ENCODE measurements at regions not wholly inside any gene's neighbourhood (a gene's known extent, or its start where the extent isn't known, plus 50 kb on each side); places are given as distances from the start of the nearest gene placed in this dataset.
"Not testable (repeated sequence)": the region's sequence is repeated elsewhere in the genome, so short reads cannot be mapped to it uniquely, and the experiment has no call there.

DNA sequence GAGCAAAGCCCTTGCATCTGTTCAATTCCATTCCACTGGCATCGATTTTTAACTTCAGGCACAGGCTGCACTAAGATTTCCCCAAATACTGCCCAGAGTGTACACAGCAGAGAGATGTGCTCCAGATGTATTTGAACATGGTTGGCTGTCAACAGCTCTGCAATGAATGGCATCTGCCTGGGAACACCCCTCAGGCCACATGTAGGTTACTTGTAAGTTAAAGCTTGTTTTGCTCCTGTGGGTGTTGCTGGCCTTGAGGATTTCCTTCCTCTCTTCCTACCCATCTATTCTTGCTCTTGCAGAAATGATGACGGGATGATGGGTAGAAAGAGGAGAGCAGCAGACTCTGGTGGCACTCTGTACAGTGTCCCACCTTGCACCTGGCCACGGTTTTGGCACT is 69.3 kb upstream of the HELT start:
- no peak for DNase-seq (ENCODE audit: low read depth in 3 of 3)

DNA sequence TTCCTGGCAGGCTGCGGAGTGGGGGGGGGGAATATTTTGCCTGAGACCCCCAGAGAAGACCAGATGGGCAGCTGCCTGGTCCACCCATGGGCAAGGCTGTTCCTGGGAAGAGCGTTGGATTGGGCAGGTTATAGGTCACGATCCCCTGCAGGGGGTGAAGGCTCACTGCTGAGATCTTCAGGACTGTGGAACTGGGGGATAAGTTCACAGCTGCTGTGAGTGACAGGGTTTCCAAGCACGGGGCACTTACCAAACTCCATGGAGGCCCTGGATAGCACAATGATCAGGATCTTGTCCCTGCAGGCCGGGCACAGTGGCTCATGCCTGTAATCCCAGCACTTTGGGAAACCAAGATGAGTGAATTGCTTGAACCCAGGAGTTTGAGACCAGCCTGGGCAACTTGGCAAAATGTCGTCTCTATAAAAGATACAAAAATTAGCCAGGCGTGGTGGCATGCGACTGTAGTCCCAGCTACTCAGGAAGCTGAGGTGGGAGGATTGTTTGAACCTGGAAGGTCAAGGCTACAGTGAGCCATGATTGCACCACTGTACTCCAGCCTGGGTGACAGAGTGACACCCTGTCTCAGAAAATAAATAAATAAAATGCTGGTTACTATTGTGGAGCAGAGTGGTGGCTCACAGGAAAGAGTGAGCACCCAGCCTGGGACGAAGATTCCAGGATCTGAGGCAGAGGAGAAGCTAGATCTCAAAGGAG is 68.0 kb upstream of the HELT start:
- no peak for DNase-seq (ENCODE audit: low read depth in 3 of 3)

- DNase-seq (ENCODE audit: low read depth in 3 of 3) = no peak
Measured at GRCh38 chr4:184950926-184951325, 67.4 kb upstream of the HELT start.

DNA sequence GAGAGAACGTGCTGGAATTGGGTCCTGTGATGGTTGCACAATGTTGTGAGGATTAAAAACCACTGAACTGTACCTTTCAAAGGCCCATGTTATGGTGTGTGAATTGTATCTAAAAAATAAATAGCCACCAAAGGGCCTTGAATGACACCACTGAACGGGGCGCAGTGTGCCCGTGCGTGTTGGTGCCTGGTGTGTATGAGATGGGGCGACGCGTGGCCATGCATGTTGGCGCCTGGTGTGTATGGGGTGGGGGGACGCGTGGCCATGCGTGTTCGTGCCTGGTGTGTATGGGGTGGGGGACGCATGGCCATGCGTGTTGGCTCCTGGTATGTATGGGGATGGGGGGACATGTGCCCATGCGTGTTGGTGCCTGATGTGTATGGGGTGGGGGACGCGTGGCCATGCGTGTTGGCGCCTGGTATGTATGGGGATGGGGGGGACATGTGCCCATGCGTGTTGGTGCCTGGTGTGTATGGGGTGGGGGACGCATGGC is 66.6 kb upstream of the HELT start:
- no peak for DNase-seq (ENCODE audit: low read depth in 3 of 3)

GRCh38 chr4:184952522-184952921 is 65.8 kb upstream of the HELT start:
- DNase-seq (ENCODE audit: low read depth in 3 of 3) = no peak

GRCh38 chr4:184953421-184953945 is 64.8 kb upstream of the HELT start:
- DNase-seq (ENCODE audit: low read depth in 3 of 3) = no peak

DNA sequence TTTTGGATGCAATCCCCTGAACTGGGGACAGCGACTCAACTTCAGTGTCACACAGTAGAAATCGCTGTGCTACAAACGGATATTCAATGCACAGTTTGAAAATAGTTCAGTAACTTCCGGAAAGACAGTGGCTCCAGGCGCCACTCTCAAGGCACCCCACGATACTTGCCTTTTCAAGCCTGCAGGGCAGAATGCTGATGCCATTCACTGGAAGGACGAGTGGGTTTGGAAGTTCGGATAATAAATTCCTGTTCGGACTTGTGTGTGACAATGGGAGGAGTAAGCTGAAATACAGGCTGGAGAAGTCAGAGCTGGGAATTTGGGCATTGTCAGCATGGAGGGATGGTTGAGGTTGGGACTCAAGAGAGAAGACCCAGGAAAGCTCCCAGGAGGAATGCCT is 64.3 kb upstream of the HELT start:
- no peak for DNase-seq (ENCODE audit: low read depth in 3 of 3)

DNA sequence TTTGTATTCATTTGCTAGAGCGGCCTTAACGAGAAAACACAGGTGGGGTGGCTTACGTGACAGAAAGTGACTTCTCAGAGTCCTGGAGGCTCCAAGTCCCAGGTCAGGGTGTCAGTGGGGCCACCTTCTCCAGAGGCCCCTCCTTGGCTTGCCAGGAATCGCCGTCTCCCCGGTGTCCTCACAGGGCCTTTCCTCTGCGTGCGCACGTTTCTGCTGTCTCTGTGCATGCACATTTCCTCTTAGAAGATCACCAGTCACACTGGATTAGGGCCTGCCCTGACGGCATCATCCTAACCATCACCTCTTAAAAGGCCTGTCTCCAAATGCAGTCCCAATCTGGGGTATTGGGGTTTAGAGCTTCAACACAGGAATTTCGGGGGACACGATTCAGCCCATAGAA is 63.8 kb upstream of the HELT start:
- DNase-seq (ENCODE audit: low read depth in 3 of 3) = no peak

DNA sequence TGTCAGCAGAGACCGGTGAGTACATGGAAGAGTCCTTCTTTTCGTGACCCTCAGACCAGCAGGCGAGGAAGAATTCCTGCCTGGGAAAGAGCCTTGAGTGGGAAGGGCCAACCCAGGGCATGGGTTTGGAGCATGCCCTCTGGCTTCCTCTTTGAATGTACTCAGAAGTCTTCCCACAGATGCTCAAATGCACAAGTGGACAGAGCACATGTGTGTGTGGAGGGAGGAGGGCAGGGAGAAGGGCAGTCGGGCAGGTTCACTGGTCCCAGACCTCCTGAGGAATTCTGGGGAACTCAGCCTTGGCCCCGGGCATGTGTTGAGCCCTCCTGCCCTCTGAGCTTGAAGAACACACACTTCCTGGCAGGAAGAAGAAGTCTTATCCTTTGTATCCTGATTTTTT is 63.2 kb upstream of the HELT start:
- no peak for DNase-seq (ENCODE audit: low read depth in 3 of 3)

DNA sequence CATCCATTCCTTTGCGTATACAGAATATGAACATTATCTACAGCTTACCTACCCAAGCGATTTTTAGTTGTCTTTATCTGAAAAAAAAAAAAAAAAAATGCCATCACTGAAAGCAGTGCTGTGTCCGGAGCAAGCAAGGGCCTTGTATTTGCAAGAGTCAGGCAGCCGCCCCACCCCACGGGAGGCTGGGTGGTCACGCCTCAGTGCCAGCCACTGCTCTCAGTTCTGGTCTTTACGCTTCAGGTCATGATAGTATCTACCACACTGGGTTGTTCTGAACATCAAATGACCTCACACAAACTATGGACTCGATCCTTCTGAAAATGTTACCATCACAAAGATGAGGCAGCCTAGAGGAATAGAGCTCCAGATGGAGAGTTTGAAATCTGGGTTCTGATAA is 62.7 kb upstream of the HELT start:
- no peak for DNase-seq (ENCODE audit: low read depth in 3 of 3)

DNA sequence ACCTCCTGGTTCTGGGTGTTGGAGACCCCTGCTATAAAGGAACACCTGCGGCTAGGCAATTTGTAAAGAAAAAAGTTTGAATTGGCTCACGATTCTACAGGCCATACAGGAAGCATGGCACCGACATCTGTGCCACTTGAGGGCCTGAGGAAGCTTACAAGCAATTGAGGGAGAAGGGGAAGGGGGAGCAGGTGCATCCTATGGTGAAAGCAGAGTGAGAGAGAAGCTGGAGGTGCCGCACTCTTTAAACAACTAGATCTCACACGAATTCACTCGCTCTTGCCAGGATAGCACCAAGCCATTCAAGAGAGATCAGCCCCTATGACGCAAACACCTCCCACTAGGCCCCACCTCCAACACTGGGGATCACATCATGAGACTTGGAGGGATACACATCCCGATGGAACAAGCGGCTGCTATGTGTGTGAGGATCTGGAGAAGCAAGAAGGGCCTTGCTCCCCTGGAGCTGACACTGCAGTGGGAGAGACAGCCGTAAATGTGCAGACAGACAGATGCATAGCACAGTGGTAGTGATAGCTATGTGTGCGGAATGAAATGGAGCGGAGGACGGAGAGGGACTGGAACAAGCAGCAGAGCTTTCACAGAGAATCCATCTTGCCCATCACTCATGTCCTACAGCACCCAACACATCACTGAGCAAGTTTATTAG is 60.7 kb upstream of the HELT start:
- DNase-seq (ENCODE audit: low read depth in 3 of 3) = no peak

- no peak for DNase-seq (ENCODE audit: low read depth in 3 of 3)
Measured at GRCh38 chr4:184958127-184958922, 60.0 kb upstream of the HELT start.

GRCh38 chr4:184958923-184959210 is 59.4 kb upstream of the HELT start:
- DNase-seq (ENCODE audit: low read depth in 3 of 3) = no peak

- DNase-seq (ENCODE audit: low read depth in 3 of 3) = no peak
Measured at GRCh38 chr4:184959309-184959708, 59.0 kb upstream of the HELT start.

DNA sequence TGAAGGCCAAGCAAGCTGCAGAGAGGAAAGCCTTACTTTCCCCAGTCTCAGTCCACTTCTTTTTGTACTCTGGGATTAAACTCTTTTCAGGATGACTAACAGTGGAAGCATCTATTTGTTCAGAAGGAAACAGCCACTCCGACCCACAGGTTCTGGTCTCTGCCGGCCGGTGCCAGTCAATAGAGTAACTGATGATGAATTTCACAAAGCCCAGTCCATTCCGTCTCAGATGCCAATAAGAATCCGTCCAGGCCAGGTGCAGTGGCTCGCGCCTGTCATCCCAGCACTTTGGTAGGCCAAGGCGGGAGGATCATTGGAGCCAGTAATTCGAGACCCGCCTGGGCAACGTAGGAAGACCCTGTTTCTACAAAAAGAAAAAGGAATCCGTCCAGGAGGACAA is 58.5 kb upstream of the HELT start:
- no peak for DNase-seq (ENCODE audit: low read depth in 3 of 3)

- DNase-seq (ENCODE audit: low read depth in 3 of 3) = no peak
Measured at GRCh38 chr4:184960505-184960971, 57.8 kb upstream of the HELT start.

- no peak for DNase-seq (ENCODE audit: low read depth in 3 of 3)
Measured at GRCh38 chr4:184961660-184962059, 56.6 kb upstream of the HELT start.

DNA sequence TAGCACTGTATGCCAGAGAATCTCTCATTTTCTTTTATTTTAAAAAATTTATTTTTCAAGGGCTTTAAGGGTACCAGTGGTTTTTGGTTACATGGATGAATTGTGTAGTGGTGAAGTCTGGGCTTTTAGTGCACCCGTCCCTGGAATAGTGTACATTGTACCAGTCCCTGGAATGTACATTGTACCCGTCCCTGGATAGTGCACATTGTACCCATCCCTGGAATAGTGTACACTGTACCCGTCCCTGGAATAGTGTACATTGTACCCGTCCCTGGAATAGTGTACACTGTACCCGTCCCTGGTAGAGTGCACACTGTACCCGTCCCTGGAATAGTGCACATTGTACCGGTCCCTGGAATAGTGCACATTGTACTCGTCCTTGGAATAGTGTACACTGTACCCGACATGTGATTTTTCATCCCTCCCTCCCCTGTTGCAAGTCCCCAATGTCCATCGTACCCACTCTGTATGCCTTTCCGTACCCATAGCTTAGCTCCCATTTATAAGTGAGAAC is 56.1 kb upstream of the HELT start:
- no peak for DNase-seq (ENCODE audit: low read depth in 3 of 3)

DNA sequence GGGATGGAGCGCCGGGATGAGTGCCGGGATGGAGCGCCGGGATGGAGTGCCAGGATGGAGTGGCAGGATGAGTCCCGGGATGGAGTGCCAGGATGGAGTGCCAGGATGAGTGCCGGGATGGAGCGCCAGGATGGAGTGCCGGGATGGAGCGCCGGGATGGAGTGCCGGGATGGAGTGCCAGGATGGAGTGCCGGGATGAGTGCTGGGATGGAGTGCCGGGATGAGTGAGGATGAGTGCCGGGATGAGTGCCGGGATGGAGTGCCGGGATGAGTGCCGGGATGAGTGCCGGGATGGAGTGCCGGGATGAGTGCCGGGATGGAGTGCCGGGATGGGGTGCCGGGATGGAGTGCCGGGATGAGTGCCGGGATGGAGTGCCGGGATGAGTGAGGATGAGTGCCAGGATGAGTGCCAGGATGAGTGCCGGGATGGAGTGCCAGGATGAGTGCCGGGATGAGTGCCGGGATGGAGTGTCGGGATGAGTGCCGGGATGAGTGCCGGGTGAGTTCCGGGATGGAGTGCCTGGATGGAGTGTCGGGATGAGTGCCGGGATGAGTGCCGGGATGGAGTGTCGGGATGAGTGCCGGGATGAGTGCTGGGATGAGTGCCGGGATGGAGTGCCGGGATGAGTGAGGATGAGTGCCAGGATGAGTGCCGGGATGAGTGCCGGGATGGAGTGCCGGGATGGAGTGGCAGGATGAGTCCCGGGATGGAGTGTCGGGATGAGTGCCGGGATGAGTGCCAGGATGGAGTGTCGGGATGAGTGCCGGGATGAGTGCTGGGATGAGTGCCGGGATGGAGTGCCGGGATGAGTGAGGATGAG is 52.9 kb upstream of the HELT start:
- not testable (repeated sequence) for DNase-seq (ENCODE audit: low read depth in 3 of 3)

GRCh38 chr4:184966051-184966691 is 52.1 kb upstream of the HELT start:
- DNase-seq (ENCODE audit: low read depth in 3 of 3) = not testable (repeated sequence)

GRCh38 chr4:184967699-184968098 is 50.6 kb upstream of the HELT start:
- DNase-seq (ENCODE audit: low read depth in 3 of 3) = not testable (repeated sequence)
